ENCODE measurements at regions not wholly inside any gene's neighbourhood (a gene's known extent, or its start where the extent isn't known, plus 50 kb on each side); places are given as distances from the start of the nearest gene placed in this dataset.
A peak's percentile ranks its signal among the peaks of the same experiment; 100 is the strongest.

GRCh38 chr3:180319461-180319860 lies 282.5 kb upstream of the TTC14 start:
- TF ChIP-seq CTCF (conservative IDR thresholded peaks at IDR 0.05 in 1 of 2, IDR thresholded peaks at IDR 0.05 in 1 of 2; ENCODE audit: low read depth in 1 of 2, low read length in 2 of 2) (no peak), EZH2 (IDR thresholded peaks at IDR 0.05; ENCODE audit: low read length, missing control alignments) (no peak)
- no peaks in the 10 kb centered on the region for H3K9me3 ChIP-seq (ENCODE audit: control insufficient read depth, insufficient read depth, low read depth, low read length)
- peak in 1 of 2 donors; percentile 2 for DNase-seq (ENCODE audit: low read depth in 2 of 2)
- H3K4me1 ChIP-seq (ENCODE audit: control insufficient read depth, extremely low read depth, insufficient read depth, low read length): peaks cover 2% of the 10 kb centered on the region
- no peak overlapping the region for H2AFZ ChIP-seq (ENCODE audit: low read length)
- H3K9ac ChIP-seq (ENCODE audit: insufficient read depth, low read length): no peak overlapping the region
- H3K79me2 ChIP-seq (ENCODE audit: control insufficient read depth, insufficient read depth, low read length): no peaks in the 10 kb centered on the region
- H3K36me3 ChIP-seq (ENCODE audit: control insufficient read depth, insufficient read depth, low read length): no peaks in the 10 kb centered on the region
- H3K27ac ChIP-seq (ENCODE audit: insufficient read depth, low read length): no peak overlapping the region
- H4K20me1 ChIP-seq (ENCODE audit: control insufficient read depth, extremely low read depth, insufficient read depth, low read length): no peaks in the 10 kb centered on the region
- H3K27me3 ChIP-seq (ENCODE audit: control insufficient read depth, insufficient read depth, low read length): no peaks in the 10 kb centered on the region
- no peak overlapping the region for H3K4me3 ChIP-seq (replicated peaks in 1 of 4; ENCODE audit: control extremely low read depth in 1 of 4, insufficient read depth in 1 of 4, low read depth in 3 of 4, low read length in 4 of 4)
- no peak overlapping the region for H3K4me2 ChIP-seq (ENCODE audit: extremely low read depth, insufficient read depth, low read length)

- Histone ChIP-seq H3K4me1 (ENCODE audit: control insufficient read depth, extremely low read depth, insufficient read depth, low read length) (peaks cover 2% of the 10 kb centered on the region), H3K9ac (ENCODE audit: insufficient read depth, low read length) (no peak overlapping the region)
- peak in 1 of 2 donors; percentile 2 for DNase-seq (ENCODE audit: low read depth in 2 of 2)
Observed at GRCh38 chr3:180320631-180321030, 281.3 kb upstream of the TTC14 start.

GRCh38 chr3:180321534-180321933 lies 280.4 kb upstream of the TTC14 start:
- H3K4me3 ChIP-seq (replicated peaks in 1 of 4; ENCODE audit: control extremely low read depth in 1 of 4, insufficient read depth in 1 of 4, low read depth in 3 of 4, low read length in 4 of 4): no peak overlapping the region
- no peak for DNase-seq (ENCODE audit: low read depth in 2 of 2)
- no peak overlapping the region for H3K9ac ChIP-seq (ENCODE audit: insufficient read depth, low read length)
- H3K79me2 ChIP-seq (ENCODE audit: control insufficient read depth, insufficient read depth, low read length): no peaks in the 10 kb centered on the region
- no peak for TF ChIP-seq EZH2 (IDR thresholded peaks at IDR 0.05; ENCODE audit: low read length, missing control alignments)
- TF ChIP-seq CTCF (conservative IDR thresholded peaks at IDR 0.05 in 1 of 2, IDR thresholded peaks at IDR 0.05 in 1 of 2; ENCODE audit: low read depth in 1 of 2, low read length in 2 of 2): no peak
- peaks cover 2% of the 10 kb centered on the region for H3K4me1 ChIP-seq (ENCODE audit: control insufficient read depth, extremely low read depth, insufficient read depth, low read length)
- no peaks in the 10 kb centered on the region for H3K36me3 ChIP-seq (ENCODE audit: control insufficient read depth, insufficient read depth, low read length)
- no peaks in the 10 kb centered on the region for H3K9me3 ChIP-seq (ENCODE audit: control insufficient read depth, insufficient read depth, low read depth, low read length)
- H2AFZ ChIP-seq (ENCODE audit: low read length): no peak overlapping the region
- H3K27me3 ChIP-seq (ENCODE audit: control insufficient read depth, insufficient read depth, low read length): no peaks in the 10 kb centered on the region
- H3K27ac ChIP-seq (ENCODE audit: insufficient read depth, low read length): no peak overlapping the region
- no peak overlapping the region for H3K4me2 ChIP-seq (ENCODE audit: extremely low read depth, insufficient read depth, low read length)
- no peaks in the 10 kb centered on the region for H4K20me1 ChIP-seq (ENCODE audit: control insufficient read depth, extremely low read depth, insufficient read depth, low read length)

More at GRCh38 chr3:180320631-180321030, 281.3 kb upstream of the TTC14 start:
- TF ChIP-seq CTCF (conservative IDR thresholded peaks at IDR 0.05 in 1 of 2, IDR thresholded peaks at IDR 0.05 in 1 of 2; ENCODE audit: low read depth in 1 of 2, low read length in 2 of 2) (no peak), EZH2 (IDR thresholded peaks at IDR 0.05; ENCODE audit: low read length, missing control alignments) (no peak)
- H3K27me3 ChIP-seq (ENCODE audit: control insufficient read depth, insufficient read depth, low read length): no peaks in the 10 kb centered on the region
- no peaks in the 10 kb centered on the region for H4K20me1 ChIP-seq (ENCODE audit: control insufficient read depth, extremely low read depth, insufficient read depth, low read length)
- no peak overlapping the region for H2AFZ ChIP-seq (ENCODE audit: low read length)
- H3K79me2 ChIP-seq (ENCODE audit: control insufficient read depth, insufficient read depth, low read length): no peaks in the 10 kb centered on the region
- no peak overlapping the region for H3K4me3 ChIP-seq (replicated peaks in 1 of 4; ENCODE audit: control extremely low read depth in 1 of 4, insufficient read depth in 1 of 4, low read depth in 3 of 4, low read length in 4 of 4)
- no peak overlapping the region for H3K4me2 ChIP-seq (ENCODE audit: extremely low read depth, insufficient read depth, low read length)
- no peaks in the 10 kb centered on the region for H3K36me3 ChIP-seq (ENCODE audit: control insufficient read depth, insufficient read depth, low read length)
- H3K9me3 ChIP-seq (ENCODE audit: control insufficient read depth, insufficient read depth, low read depth, low read length): no peaks in the 10 kb centered on the region
- H3K27ac ChIP-seq (ENCODE audit: insufficient read depth, low read length): no peak overlapping the region

Measured in fibroblast of lung (primary cell).